ENCODE measurements at regions not wholly inside any gene's neighbourhood (a gene's known extent, or its start where the extent isn't known, plus 50 kb on each side); places are given as distances from the start of the nearest gene placed in this dataset.

GRCh38 chr5:63629951-63630630 is 332.2 kb downstream of the HTR1A start:
- H3K4me1 ChIP-seq, result no peaks in the 10 kb centered on the region
- no peak overlapping the region for H3K27ac ChIP-seq
- H3K36me3 ChIP-seq, result no peaks in the 10 kb centered on the region
- DNase-seq, result no peak
- H3K9me3 ChIP-seq, result no peaks in the 10 kb centered on the region
- no peak overlapping the region for H3K4me3 ChIP-seq
- H3K9ac ChIP-seq (ENCODE audit: low read depth in 2 of 2, low read length in 2 of 2), result no peak overlapping the region
- no peaks in the 10 kb centered on the region for H3K27me3 ChIP-seq
- TF ChIP-seq, protein P1, sequence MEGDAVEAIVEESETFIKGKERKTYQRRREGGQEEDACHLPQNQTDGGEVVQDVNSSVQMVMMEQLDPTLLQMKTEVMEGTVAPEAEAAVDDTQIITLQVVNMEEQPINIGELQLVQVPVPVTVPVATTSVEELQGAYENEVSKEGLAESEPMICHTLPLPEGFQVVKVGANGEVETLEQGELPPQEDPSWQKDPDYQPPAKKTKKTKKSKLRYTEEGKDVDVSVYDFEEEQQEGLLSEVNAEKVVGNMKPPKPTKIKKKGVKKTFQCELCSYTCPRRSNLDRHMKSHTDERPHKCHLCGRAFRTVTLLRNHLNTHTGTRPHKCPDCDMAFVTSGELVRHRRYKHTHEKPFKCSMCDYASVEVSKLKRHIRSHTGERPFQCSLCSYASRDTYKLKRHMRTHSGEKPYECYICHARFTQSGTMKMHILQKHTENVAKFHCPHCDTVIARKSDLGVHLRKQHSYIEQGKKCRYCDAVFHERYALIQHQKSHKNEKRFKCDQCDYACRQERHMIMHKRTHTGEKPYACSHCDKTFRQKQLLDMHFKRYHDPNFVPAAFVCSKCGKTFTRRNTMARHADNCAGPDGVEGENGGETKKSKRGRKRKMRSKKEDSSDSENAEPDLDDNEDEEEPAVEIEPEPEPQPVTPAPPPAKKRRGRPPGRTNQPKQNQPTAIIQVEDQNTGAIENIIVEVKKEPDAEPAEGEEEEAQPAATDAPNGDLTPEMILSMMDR (IDR thresholded peaks at IDR 0.05), result no peak
- intact Hi-C loops (cut with DNase I), result no loop called here

GRCh38 chr5:63613442-63613841 is 348.8 kb downstream of the HTR1A start:
- Histone ChIP-seq H3K4me1 (no peaks in the 10 kb centered on the region), H3K4me3 (no peak overlapping the region), H3K27me3 (no peaks in the 10 kb centered on the region), H3K9ac (ENCODE audit: low read depth in 2 of 2, low read length in 2 of 2) (no peak overlapping the region), H3K9me3 (no peaks in the 10 kb centered on the region), H3K36me3 (no peaks in the 10 kb centered on the region), H3K27ac (no peak overlapping the region)
- DNase-seq, result no peak
- intact Hi-C loops (cut with DNase I), result no loop called here
- TF ChIP-seq, protein P1 (IDR thresholded peaks at IDR 0.05), result no peak

DNA sequence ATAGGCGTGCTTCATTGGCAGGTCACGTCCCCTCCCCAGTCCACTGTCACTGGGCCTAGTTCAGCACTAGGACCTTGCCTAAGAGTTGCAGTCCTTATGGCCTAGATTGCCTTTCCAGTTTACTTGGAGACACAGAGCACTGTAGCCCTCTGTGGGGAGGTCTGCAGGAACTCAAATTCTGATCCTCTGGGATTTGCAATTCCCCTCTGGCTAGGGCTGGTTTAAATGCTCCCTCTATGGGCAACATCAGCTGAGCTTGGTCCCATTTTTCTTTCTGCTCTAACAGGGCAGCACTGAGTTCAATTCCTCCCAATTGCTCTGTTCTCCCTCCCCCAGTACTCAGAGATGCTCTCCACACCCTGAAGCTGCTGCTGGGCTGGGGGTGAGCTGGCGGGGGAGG is 358.2 kb downstream of the HTR1A start:
- Histone ChIP-seq H3K9ac (ENCODE audit: low read depth in 2 of 2, low read length in 2 of 2) (no peak overlapping the region), H3K4me1 (no peaks in the 10 kb centered on the region), H3K4me3 (no peak overlapping the region), H3K27me3 (no peaks in the 10 kb centered on the region), H3K27ac (no peak overlapping the region), H3K9me3 (no peaks in the 10 kb centered on the region), H3K36me3 (no peaks in the 10 kb centered on the region)
- TF ChIP-seq, protein P1 (IDR thresholded peaks at IDR 0.05), result no peak
- intact Hi-C loops (cut with DNase I), result no loop called here
- no peak for DNase-seq

- no peak overlapping the region for H3K4me3 ChIP-seq
- no peaks in the 10 kb centered on the region for H3K9me3 ChIP-seq
- no peaks in the 10 kb centered on the region for H3K27me3 ChIP-seq
- H3K36me3 ChIP-seq, result no peaks in the 10 kb centered on the region
- TF ChIP-seq, protein P1 (IDR thresholded peaks at IDR 0.05), result no peak
- H3K9ac ChIP-seq (ENCODE audit: low read depth in 2 of 2, low read length in 2 of 2), result no peak overlapping the region
- H3K27ac ChIP-seq, result no peak overlapping the region
- DNase-seq, result no peak
- intact Hi-C loops (cut with DNase I), result no loop called here
- no peaks in the 10 kb centered on the region for H3K4me1 ChIP-seq
Observed at GRCh38 chr5:63602971-63603370, 359.3 kb downstream of the HTR1A start.

GRCh38 chr5:63596254-63596653 is 366.0 kb downstream of the HTR1A start:
- no peak overlapping the region for H3K4me3 ChIP-seq
- DNase-seq, result no peak
- H3K4me1 ChIP-seq, result no peaks in the 10 kb centered on the region
- TF ChIP-seq, protein P1 (IDR thresholded peaks at IDR 0.05), result no peak
- no peaks in the 10 kb centered on the region for H3K27me3 ChIP-seq
- H3K27ac ChIP-seq, result no peak overlapping the region
- H3K9ac ChIP-seq (ENCODE audit: low read depth in 2 of 2, low read length in 2 of 2), result no peak overlapping the region
- no peaks in the 10 kb centered on the region for H3K9me3 ChIP-seq
- no peaks in the 10 kb centered on the region for H3K36me3 ChIP-seq
- intact Hi-C loops (cut with DNase I), result no loop called here

All from colonic mucosa (tissue), 4 donors.